ENCODE measurements at regions not wholly inside any gene's neighbourhood (a gene's known extent, or its start where the extent isn't known, plus 50 kb on each side); places are given as distances from the start of the nearest gene placed in this dataset.

- no peak for TF ChIP-seq CTCF (IDR thresholded peaks at IDR 0.05)
- Mint-ChIP-seq H3K4me1 (ENCODE audit: low read depth) (no peaks in the 10 kb centered on the region), H3K9me3 (peaks cover 73% of the 10 kb centered on the region), H3K4me3 (no peak overlapping the region), H3K36me3 (ENCODE audit: low read depth) (0 out of 2 replicates have a peak, but pooled peaks cover 10% of the 10 kb centered on the region), H3K27me3 (ENCODE audit: insufficient read depth) (no peaks in the 10 kb centered on the region), H3K27ac (no peak overlapping the region)
- DNase-seq, result no peak
Observed at GRCh38 chr14:97948841-97949240, 1151.7 kb downstream of the VRK1 start.

GRCh38 chr14:97956581-97957340, 1159.6 kb downstream of the VRK1 start:
- H3K27ac Mint-ChIP-seq, result no peak overlapping the region
- H3K9me3 Mint-ChIP-seq, result peaks cover 75% of the 10 kb centered on the region
- H3K36me3 Mint-ChIP-seq (ENCODE audit: low read depth), result peaks cover 6% of the 10 kb centered on the region
- no peaks in the 10 kb centered on the region; the same call in 1 of the 2 replicates for H3K27me3 Mint-ChIP-seq (ENCODE audit: insufficient read depth)
- no peak for TF ChIP-seq CTCF (IDR thresholded peaks at IDR 0.05)
- H3K4me3 Mint-ChIP-seq, result no peak overlapping the region
- H3K4me1 Mint-ChIP-seq (ENCODE audit: low read depth), result no peaks in the 10 kb centered on the region
- no peak for DNase-seq

- H3K4me3 Mint-ChIP-seq, result no peak overlapping the region
- no peak for DNase-seq
- H3K27ac Mint-ChIP-seq, result no peak overlapping the region
- TF ChIP-seq CTCF (IDR thresholded peaks at IDR 0.05), result no peak
- H3K4me1 Mint-ChIP-seq (ENCODE audit: low read depth), result no peaks in the 10 kb centered on the region
- H3K36me3 Mint-ChIP-seq (ENCODE audit: low read depth), result peaks cover 6% of the 10 kb centered on the region
- H3K27me3 Mint-ChIP-seq (ENCODE audit: insufficient read depth), result no peaks in the 10 kb centered on the region; the same call in 1 of the 2 replicates
- H3K9me3 Mint-ChIP-seq, result peaks cover 77% of the 10 kb centered on the region
Observed at GRCh38 chr14:97959251-97959650, 1162.1 kb downstream of the VRK1 start.

DNA sequence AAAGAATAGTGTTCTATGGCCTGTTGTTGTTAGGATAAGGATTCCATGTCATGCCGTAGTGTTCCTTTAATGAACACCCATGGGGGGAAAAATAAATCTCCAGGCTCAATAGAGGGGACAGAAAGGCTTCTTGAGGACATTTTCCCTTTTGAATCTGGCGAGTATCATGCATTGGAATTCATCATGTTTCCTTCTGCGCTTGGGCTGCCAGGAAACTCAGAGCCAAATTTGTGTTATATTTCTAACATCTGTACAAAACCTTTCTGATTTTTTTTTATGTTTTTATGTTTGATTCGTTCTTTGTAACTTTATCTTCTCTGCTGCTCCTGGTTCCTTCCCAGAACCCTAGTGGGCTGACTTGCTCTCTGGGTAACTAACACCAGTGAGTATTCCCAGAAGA, 1163.3 kb downstream of the VRK1 start:
- Mint-ChIP-seq H3K4me1 (ENCODE audit: low read depth) (no peaks in the 10 kb centered on the region), H3K36me3 (ENCODE audit: low read depth) (peaks cover 6% of the 10 kb centered on the region), H3K27me3 (ENCODE audit: insufficient read depth) (no peaks in the 10 kb centered on the region), H3K4me3 (no peak overlapping the region), H3K9me3 (peaks cover 68% of the 10 kb centered on the region), H3K27ac (no peak overlapping the region)
- no peak for TF ChIP-seq CTCF (IDR thresholded peaks at IDR 0.05)
- DNase-seq, result no peak

DNA sequence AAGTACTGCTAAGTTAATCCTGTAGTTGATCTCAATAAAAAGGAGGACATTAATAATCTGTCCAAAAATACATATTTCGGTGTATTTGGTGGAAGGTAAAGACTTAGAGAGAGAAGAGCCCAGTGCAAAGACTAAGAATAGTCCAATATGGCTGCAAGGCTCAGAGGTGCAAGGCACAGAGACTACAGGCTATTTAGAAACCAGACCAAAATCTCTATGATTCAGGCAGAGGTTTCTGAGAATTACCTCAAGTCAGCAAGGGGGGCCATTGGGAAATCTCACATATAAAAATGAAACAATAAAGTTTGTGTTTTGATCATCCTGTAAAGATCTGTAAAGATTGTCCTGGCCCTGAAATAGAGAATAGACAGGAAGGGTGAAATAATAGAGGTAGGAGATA, 1173.0 kb downstream of the VRK1 start:
- DNase-seq, result no peak
- H3K27ac Mint-ChIP-seq, result no peak overlapping the region
- H3K4me1 Mint-ChIP-seq (ENCODE audit: low read depth), result no peaks in the 10 kb centered on the region
- no peak overlapping the region for H3K4me3 Mint-ChIP-seq
- no peaks in the 10 kb centered on the region for H3K27me3 Mint-ChIP-seq (ENCODE audit: insufficient read depth)
- H3K9me3 Mint-ChIP-seq, result peaks cover 78% of the 10 kb centered on the region
- no peak for TF ChIP-seq CTCF (IDR thresholded peaks at IDR 0.05)
- H3K36me3 Mint-ChIP-seq (ENCODE audit: low read depth), result peaks cover 9% of the 10 kb centered on the region; the same call in 1 of the 2 replicates
